ENCODE measurements at regions not wholly inside any gene's neighbourhood (a gene's known extent, or its start where the extent isn't known, plus 50 kb on each side); places are given as distances from the start of the nearest gene placed in this dataset.

GRCh38 chr5:97728920-97729319 lies 545.9 kb upstream of the RIOK2 start:
- TF ChIP-seq ZNF391 (tag by site-specific recombination; IDR thresholded peaks at IDR 0.05; ENCODE audit: borderline replicate concordance, low read depth) (no peak), ZNF133 (tag by site-specific recombination; IDR thresholded peaks at IDR 0.05) (no peak), KLF17 (tag by site-specific recombination; IDR thresholded peaks at IDR 0.05) (no peak), ZNF76 (tag by site-specific recombination; IDR thresholded peaks at IDR 0.05; ENCODE audit: borderline replicate concordance, low read depth) (no peak), REPIN1 (tag by site-specific recombination; IDR thresholded peaks at IDR 0.05; ENCODE audit: low read depth) (no peak), GLI4 (tag by site-specific recombination; IDR thresholded peaks at IDR 0.05) (no peak), ZNF843 (tag by site-specific recombination; IDR thresholded peaks at IDR 0.05) (no peak), ZBTB20 (tag by site-specific recombination; IDR thresholded peaks at IDR 0.05) (no peak), SCRT2 (tag by site-specific recombination; IDR thresholded peaks at IDR 0.05) (no peak), ZNF184 (tag by site-specific recombination; IDR thresholded peaks at IDR 0.05) (no peak), ZNF16 (tag by site-specific recombination; IDR thresholded peaks at IDR 0.05; ENCODE audit: low read depth) (no peak), ZEB2 (tag by site-specific recombination; IDR thresholded peaks at IDR 0.05) (no peak), ZBTB44 (tag by site-specific recombination; IDR thresholded peaks at IDR 0.05) (no peak), SALL2 (tag by site-specific recombination; IDR thresholded peaks at IDR 0.05; ENCODE audit: borderline replicate concordance) (no peak)
- TF ChIP-seq, protein P1, sequence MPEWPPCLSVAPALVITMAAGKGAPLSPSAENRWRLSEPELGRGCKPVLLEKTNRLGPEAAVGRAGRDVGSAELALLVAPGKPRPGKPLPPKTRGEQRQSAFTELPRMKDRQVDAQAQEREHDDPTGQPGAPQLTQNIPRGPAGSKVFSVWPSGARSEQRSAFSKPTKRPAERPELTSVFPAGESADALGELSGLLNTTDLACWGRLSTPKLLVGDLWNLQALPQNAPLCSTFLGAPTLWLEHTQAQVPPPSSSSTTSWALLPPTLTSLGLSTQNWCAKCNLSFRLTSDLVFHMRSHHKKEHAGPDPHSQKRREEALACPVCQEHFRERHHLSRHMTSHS (tag by site-specific recombination; IDR thresholded peaks at IDR 0.05) = no peak
- TF ChIP-seq, protein P2, sequence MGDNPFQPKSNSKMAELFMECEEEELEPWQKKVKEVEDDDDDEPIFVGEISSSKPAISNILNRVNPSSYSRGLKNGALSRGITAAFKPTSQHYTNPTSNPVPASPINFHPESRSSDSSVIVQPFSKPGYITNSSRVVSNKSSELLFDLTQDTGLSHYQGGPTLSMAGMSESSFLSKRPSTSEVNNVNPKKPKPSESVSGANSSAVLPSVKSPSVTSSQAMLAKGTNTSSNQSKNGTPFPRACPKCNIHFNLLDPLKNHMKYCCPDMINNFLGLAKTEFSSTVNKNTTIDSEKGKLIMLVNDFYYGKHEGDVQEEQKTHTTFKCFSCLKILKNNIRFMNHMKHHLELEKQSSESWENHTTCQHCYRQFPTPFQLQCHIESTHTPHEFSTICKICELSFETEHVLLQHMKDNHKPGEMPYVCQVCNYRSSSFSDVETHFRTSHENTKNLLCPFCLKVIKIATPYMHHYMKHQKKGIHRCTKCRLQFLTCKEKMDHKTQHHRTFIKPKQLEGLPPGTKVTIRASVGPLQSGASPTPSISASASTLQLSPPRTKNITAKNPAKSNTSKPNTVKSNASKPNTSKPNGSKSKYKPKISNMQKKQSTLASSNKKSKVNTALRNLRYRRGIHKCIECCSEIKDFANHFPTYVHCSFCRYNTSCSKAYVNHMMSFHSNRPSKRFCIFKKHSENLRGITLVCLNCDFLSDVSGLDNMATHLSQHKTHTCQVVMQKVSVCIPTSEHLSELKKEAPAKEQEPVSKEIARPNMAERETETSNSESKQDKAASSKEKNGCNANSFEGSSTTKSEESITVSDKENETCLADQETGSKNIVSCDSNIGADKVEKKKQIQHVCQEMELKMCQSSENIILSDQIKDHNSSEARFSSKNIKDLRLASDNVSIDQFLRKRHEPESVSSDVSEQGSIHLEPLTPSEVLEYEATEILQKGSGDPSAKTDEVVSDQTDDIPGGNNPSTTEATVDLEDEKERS (tag by site-specific recombination; IDR thresholded peaks at IDR 0.05) = no peak
- TF ChIP-seq, protein P3, sequence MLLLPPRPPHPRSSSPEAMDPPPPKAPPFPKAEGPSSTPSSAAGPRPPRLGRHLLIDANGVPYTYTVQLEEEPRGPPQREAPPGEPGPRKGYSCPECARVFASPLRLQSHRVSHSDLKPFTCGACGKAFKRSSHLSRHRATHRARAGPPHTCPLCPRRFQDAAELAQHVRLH (tag by site-specific recombination; IDR thresholded peaks at IDR 0.05) = no peak
- TF ChIP-seq, protein P4, sequence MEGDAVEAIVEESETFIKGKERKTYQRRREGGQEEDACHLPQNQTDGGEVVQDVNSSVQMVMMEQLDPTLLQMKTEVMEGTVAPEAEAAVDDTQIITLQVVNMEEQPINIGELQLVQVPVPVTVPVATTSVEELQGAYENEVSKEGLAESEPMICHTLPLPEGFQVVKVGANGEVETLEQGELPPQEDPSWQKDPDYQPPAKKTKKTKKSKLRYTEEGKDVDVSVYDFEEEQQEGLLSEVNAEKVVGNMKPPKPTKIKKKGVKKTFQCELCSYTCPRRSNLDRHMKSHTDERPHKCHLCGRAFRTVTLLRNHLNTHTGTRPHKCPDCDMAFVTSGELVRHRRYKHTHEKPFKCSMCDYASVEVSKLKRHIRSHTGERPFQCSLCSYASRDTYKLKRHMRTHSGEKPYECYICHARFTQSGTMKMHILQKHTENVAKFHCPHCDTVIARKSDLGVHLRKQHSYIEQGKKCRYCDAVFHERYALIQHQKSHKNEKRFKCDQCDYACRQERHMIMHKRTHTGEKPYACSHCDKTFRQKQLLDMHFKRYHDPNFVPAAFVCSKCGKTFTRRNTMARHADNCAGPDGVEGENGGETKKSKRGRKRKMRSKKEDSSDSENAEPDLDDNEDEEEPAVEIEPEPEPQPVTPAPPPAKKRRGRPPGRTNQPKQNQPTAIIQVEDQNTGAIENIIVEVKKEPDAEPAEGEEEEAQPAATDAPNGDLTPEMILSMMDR (tag by site-specific recombination; IDR thresholded peaks at IDR 0.05) = no peak
- Histone ChIP-seq H3K9me3 (ENCODE audit: control insufficient read depth, insufficient read depth, low read depth, low read length) (no peaks in the 10 kb centered on the region), H3K4me1 (ENCODE audit: control insufficient read depth, insufficient read depth, low read length) (no peaks in the 10 kb centered on the region), H3K27ac (ENCODE audit: extremely low read depth, low read depth, low read length) (no peak overlapping the region), H3K4me3 (ENCODE audit: low read depth, low read length) (no peak overlapping the region), H3K36me3 (ENCODE audit: control insufficient read depth in 2 of 2, insufficient read depth in 1 of 2, low read length in 2 of 2) (no peaks in the 10 kb centered on the region)
- CTCF ChIA-PET = no interaction called here
- POLR2A ChIA-PET = no interaction called here
